DOHH2 (cell line): ENCODE measurements at regions not wholly inside any gene's neighbourhood (a gene's known extent, or its start where the extent isn't known, plus 50 kb on each side); places are given as distances from the start of the nearest gene placed in this dataset.

Experiments used
- H3F3A ChIP-seq: fragments of 200-600 bp; sonication (generic), shearing (Covaris generic); 2 replicates; pipeline ENCODE4 v1.6.0; 2016; ENCODE audit warnings: antibody characterized with exemption, mild to moderate bottlenecking; ENCODE audit not compliant: control insufficient read depth, insufficient read depth
- H3K27ac ChIP-seq: fragments of 200-600 bp; sonication (generic); 2 replicates; pipeline ENCODE4 v1.5.1; 2014; ENCODE audit warnings: low read depth, mild to moderate bottlenecking, low read length, moderate library complexity
- H3K27me3 ChIP-seq: fragments of 200-600 bp; sonication (generic); 2 replicates; pipeline ENCODE4 v1.6.1; 2014; ENCODE audit warnings: mild to moderate bottlenecking, low read length, mixed read lengths; ENCODE audit not compliant: control insufficient read depth
- H3K36me3 ChIP-seq: fragments of 200-600 bp; sonication (generic); 2 replicates; pipeline ENCODE4 v1.6.1; 2014; ENCODE audit warnings: mild to moderate bottlenecking, low read length, moderate library complexity, mixed read lengths; ENCODE audit not compliant: control insufficient read depth
- H3K4me1 ChIP-seq: fragments of 200-600 bp; sonication (generic); 2 replicates; pipeline ENCODE4 v1.6.1; 2014; ENCODE audit warnings: mild to moderate bottlenecking, low read length, mixed read lengths; ENCODE audit not compliant: control insufficient read depth
- H3K4me2 ChIP-seq: fragments of 200-600 bp; sonication (generic); 2 replicates; pipeline ENCODE4 v1.6.0; 2014; ENCODE audit warnings: mild to moderate bottlenecking, low read length, moderate library complexity
- H3K4me3 ChIP-seq: fragments of 200-600 bp; sonication (generic); 2 replicates; pipeline ENCODE4 v1.5.1; 2014; ENCODE audit warnings: mild to moderate bottlenecking, low read length, mixed read lengths
- H3K79me2 ChIP-seq: fragments of 200-600 bp; sonication (generic); 2 replicates; pipeline ENCODE4 v1.6.1; 2014; ENCODE audit warnings: mild to moderate bottlenecking, low read length, mixed read lengths; ENCODE audit not compliant: control insufficient read depth
- H3K9me2 ChIP-seq: fragments of 200-600 bp; sonication (generic); replicated peaks from 2 replicates; pipeline ENCODE4 v1.6.1; 2014; ENCODE audit warnings: mild to moderate bottlenecking, low read length, mixed read lengths; ENCODE audit not compliant: control insufficient read depth
- H3K9me3 ChIP-seq: fragments of 200-600 bp; sonication (generic); 2 replicates; pipeline ENCODE4 v1.6.1; 2014; ENCODE audit warnings: antibody characterized with exemption, low read length, mixed read lengths; ENCODE audit not compliant: control insufficient read depth, insufficient read depth
- H4K20me1 ChIP-seq: fragments of 200-600 bp; sonication (generic); 2 replicates; pipeline ENCODE4 v1.6.0; 2014; ENCODE audit warnings: low read depth, mild to moderate bottlenecking, antibody characterized with exemption, low read length, moderate library complexity; ENCODE audit not compliant: control insufficient read depth, insufficient read depth
- EZH2phosphoT487 ChIP-seq: fragments of 200-600 bp; sonication (generic); IDR thresholded peaks from 2 replicates; pipeline ENCODE4 v1.6.1; 2017; ENCODE audit warnings: borderline replicate concordance, mild to moderate bottlenecking, antibody characterized with exemption, low read length, moderate library complexity, mixed read lengths
- TF ChIP-seq, protein P1 (sequence below): fragments of 200-600 bp; sonication (generic); IDR thresholded peaks from one replicate; pipeline ENCODE4 v1.5.1; 2014; ENCODE audit warnings: antibody characterized with exemption, mild to moderate bottlenecking, low read depth, low read length; ENCODE audit not compliant: poor library complexity, severe bottlenecking

DNA sequence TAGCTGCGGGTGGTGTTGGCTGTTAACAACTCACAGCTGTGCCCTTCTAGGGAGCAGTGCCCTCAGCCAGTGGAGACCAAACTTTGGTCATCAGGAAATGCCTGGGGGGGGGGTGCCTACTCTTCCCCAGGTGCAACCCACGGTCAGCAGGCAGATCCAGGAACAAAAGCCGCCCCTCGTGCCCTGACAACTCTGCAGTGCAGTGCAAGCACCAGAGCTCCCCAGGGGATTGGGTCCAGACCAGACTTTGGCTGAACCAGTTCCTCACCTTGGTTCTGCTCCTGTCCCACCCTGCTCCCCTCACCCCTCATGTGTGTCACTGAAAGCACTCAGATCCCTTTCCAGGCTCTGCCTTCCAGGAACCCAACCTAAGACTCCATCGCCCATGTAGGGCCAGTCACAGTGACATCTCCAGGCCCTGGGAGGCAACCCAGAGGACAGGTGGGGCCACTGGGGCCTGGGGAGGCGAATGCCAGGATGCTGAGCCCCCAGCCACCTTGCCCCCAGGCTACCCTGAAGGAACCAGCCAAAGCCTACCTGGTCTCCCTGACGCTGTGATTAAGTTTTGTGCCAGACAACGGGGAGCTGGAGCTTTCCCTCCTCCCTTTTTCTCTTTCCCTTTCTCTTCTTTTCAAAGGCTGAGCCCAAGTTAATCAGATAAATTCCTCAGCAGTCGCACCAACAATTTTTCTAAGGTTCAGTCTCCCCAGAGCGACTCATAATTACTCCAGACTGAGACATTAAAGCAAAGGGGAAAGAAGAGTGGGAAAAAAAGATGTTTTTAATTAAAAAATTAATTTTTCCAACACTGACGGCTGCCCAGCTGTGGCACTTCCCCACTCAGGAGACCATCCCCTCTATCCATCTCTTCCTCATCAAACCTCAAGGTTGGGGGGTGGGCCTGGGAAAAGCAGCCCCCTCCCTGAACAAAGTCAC, 207.5 kb upstream of the LINGO1 start:
- no peaks in the 10 kb centered on the region for H3F3A ChIP-seq

DNA sequence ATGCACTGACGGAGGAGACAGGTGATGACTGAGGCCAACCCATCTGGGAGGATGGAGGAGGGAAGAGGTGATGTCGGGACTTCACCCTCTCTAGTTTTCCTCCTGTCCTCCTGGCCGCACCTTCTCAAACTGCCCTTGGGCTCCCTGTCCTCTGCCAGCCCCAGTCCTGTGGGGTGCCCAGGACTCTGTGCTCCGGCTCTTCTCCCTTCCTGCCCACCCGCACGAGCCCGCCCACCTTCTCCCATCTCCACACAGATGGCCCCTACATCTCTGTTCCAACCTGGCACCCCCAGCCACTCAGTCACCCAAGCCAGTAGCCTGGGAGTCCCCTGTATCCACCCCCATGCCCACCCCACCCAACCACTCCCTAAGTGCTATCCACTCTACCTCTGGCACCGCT, 206.7 kb upstream of the LINGO1 start:
- Histone ChIP-seq H4K20me1 (no peaks in the 10 kb centered on the region), H3K4me2 (no peak overlapping the region), H3F3A (no peaks in the 10 kb centered on the region), H3K79me2 (no peaks in the 10 kb centered on the region), H3K9me3 (peaks cover 9% of the 10 kb centered on the region; the same call in 1 of the 2 replicates), H3K27ac (no peak overlapping the region), H3K36me3 (no peaks in the 10 kb centered on the region), H3K4me1 (peaks cover 4% of the 10 kb centered on the region), H3K9me2 (no peaks in the 10 kb centered on the region), H3K27me3 (peaks cover 9% of the 10 kb centered on the region), H3K4me3 (no peak overlapping the region)
- TF ChIP-seq, protein P1, sequence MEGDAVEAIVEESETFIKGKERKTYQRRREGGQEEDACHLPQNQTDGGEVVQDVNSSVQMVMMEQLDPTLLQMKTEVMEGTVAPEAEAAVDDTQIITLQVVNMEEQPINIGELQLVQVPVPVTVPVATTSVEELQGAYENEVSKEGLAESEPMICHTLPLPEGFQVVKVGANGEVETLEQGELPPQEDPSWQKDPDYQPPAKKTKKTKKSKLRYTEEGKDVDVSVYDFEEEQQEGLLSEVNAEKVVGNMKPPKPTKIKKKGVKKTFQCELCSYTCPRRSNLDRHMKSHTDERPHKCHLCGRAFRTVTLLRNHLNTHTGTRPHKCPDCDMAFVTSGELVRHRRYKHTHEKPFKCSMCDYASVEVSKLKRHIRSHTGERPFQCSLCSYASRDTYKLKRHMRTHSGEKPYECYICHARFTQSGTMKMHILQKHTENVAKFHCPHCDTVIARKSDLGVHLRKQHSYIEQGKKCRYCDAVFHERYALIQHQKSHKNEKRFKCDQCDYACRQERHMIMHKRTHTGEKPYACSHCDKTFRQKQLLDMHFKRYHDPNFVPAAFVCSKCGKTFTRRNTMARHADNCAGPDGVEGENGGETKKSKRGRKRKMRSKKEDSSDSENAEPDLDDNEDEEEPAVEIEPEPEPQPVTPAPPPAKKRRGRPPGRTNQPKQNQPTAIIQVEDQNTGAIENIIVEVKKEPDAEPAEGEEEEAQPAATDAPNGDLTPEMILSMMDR = no peak
- no peak for TF ChIP-seq EZH2phosphoT487

More for the DNA sequence above, 207.5 kb upstream of the LINGO1 start:
- no peak overlapping the region for H3K27ac ChIP-seq
- no peak overlapping the region for H3K4me2 ChIP-seq
- H3K4me1 ChIP-seq = peaks cover 12% of the 10 kb centered on the region
- TF ChIP-seq, protein P1 = no peak
- no peak for TF ChIP-seq EZH2phosphoT487
- H3K9me2 ChIP-seq = no peaks in the 10 kb centered on the region
- H4K20me1 ChIP-seq = no peaks in the 10 kb centered on the region
- H3K79me2 ChIP-seq = no peaks in the 10 kb centered on the region
- H3K9me3 ChIP-seq = peaks cover 12% of the 10 kb centered on the region
- H3K27me3 ChIP-seq = peaks cover 9% of the 10 kb centered on the region
- H3K4me3 ChIP-seq = no peak overlapping the region
- H3K36me3 ChIP-seq = no peaks in the 10 kb centered on the region

DNA sequence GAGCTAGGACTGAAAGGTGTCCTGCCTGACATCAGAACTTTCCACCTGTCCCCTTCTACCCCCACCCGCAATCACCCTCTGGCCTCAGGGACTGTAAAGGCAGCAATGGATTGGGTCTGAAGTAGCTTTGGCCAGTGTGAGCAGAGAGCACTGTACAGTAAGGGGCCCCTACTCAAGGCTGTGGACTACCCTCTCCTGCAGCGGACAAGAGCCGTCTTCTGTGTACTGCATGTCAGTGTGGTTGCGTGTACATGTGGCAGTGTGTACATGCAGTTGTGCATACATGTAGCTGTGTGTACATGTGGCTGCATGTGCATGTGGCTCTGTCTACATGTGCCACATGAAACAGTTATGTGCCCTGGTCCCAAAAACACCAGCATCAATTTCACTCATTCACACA, 205.9 kb upstream of the LINGO1 start:
- Histone ChIP-seq H4K20me1 (no peaks in the 10 kb centered on the region), H3K4me1 (no peaks in the 10 kb centered on the region), H3K4me3 (no peak overlapping the region), H3K27ac (no peak overlapping the region), H3F3A (no peaks in the 10 kb centered on the region), H3K27me3 (peaks cover 9% of the 10 kb centered on the region), H3K4me2 (no peak overlapping the region), H3K36me3 (no peaks in the 10 kb centered on the region), H3K9me2 (no peaks in the 10 kb centered on the region), H3K79me2 (no peaks in the 10 kb centered on the region), H3K9me3 (0 out of 2 replicates have a peak, but pooled peaks cover 1% of the 10 kb centered on the region)
- TF ChIP-seq, protein P1 = no peak
- no peak for TF ChIP-seq EZH2phosphoT487
